ENCODE measurements at regions not wholly inside any gene's neighbourhood (a gene's known extent, or its start where the extent isn't known, plus 50 kb on each side); places are given as distances from the start of the nearest gene placed in this dataset.
A peak's percentile ranks its signal among the peaks of the same experiment; 100 is the strongest.

DNA sequence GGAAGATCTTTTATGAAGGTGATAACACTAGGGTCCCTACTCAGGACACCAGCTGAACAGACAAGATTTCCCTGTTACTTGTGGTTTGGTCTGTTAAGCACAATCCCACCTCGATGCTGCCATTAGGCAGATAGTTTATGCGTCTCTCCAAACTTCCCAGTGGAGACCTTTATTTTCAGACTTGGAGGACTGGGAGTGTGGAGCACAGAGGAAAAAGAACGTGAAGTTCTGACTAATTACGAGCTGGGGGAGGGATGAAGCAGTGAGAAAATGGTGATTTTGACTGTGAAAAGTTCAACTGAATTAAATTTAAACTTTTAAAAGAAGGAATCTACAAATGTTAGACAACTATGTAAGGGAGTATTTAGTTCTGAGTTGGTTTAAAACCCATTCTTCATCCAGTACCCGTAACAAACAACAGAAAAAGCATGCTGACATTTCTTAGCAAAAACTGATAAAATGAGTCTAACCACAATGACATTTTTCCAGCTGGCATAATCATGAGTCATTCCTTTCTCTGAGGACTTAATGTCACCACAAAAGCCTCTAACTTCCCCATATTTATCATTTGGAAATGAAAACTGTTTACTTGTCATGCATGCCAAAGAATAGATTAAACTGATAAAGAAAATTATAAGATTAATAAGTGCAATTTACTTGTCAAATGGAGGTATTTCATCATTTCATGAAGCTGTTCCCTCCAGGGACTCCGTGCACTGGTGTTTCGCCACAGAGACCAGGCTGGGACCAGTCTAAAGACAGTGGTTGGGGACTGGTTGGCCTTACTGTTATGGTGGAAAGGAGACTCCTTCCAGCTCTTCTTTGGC lies 113.3 kb upstream of the SSTR4 start:
- peak; percentile 18 for DNase-seq (ENCODE audit: low read depth)
- H3K4me3 ChIP-seq (ENCODE audit: low read depth, low read length), result no peak overlapping the region
- in situ Hi-C loops (cut with HindIII; ENCODE audit: low sequenced_read_pairs), result no loop called here
- no peak for TF ChIP-seq CTCF (IDR thresholded peaks at IDR 0.05; ENCODE audit: low read depth, low read length, missing control alignments)

DNA sequence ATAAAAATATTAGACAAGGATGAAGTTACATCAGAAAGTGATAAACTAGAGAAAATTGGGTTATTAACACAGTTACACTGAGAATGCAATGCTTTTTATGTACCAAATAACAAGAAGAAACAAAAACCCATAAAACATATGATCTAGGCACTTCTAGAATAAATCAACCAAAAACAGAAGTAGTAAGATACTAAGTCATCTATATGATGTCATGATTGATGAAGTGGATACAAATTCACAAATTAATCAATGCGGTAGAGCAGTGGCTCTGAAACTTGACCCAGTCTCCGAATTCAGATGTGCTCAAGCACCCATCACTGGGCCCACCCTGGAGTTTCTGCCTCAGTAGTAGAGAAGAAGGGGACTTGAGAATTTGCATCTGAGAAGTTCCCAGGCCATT lies 112.1 kb upstream of the SSTR4 start:
- no peak for DNase-seq (ENCODE audit: low read depth)
- in situ Hi-C loops (cut with HindIII; ENCODE audit: low sequenced_read_pairs), result no loop called here
- no peak for TF ChIP-seq CTCF (IDR thresholded peaks at IDR 0.05; ENCODE audit: low read depth, low read length, missing control alignments)
- no peak overlapping the region for H3K4me3 ChIP-seq (ENCODE audit: low read depth, low read length)

- in situ Hi-C loops (cut with HindIII; ENCODE audit: low sequenced_read_pairs), result no loop called here
- no peak overlapping the region for H3K4me3 ChIP-seq (ENCODE audit: low read depth, low read length)
- no peak for DNase-seq (ENCODE audit: low read depth)
- no peak for TF ChIP-seq CTCF (IDR thresholded peaks at IDR 0.05; ENCODE audit: low read depth, low read length, missing control alignments)
Observed at GRCh38 chr20:22924046-22924737, 110.9 kb upstream of the SSTR4 start.

DNA sequence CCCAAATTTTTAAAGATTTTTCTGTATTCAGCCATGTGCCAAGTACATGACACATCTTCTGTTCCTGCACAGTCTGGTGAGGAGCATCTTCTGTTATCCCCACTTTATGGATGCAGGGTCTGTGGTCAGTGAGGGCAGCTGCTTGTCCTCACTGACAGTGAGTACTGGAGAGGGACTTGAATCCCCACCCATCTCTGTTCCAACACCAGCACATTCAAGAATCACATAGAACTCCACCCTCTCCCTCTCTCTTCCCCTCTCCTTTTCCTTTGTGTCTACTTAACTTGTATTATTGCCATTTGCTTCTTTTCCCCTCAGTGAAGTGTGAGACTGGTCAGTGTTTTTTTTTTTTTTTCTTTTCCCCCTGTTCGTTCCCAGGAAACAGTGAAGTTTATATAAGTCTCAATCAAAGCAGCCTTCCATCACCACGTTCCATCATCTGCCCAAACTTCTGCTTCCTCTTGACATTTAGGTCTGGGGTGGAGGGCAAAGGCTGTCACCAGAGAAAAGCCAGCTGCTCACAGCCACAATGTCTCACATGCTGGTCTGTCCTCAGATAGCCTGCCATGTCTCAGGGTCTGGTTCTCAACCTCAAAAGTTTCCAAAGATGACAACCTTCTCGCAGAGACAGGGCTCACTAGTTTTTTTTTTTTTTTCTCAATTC lies 110.0 kb upstream of the SSTR4 start:
- no peak for TF ChIP-seq CTCF (IDR thresholded peaks at IDR 0.05; ENCODE audit: low read depth, low read length, missing control alignments)
- H3K4me3 ChIP-seq (ENCODE audit: low read depth, low read length), result no peak overlapping the region
- in situ Hi-C loops (cut with HindIII; ENCODE audit: low sequenced_read_pairs), result no loop called here
- DNase-seq (ENCODE audit: low read depth), result no peak

DNA sequence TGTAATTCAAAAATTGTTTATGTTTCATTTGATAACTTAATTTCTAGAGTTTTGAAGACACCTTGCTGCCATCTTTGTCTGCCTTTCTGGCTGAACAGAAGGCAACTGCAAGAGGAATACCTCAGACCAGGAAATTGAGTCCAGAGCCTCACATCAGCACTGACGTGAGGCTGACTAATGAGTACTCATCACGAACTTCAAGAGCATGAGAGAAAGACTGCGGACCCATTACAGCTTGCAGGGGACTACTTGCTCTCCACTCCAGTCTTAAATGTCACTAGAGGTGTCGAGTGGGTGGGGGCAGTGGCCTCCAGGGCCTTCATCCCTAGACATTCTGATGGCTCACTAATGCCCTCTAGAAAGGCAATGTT lies 109.5 kb upstream of the SSTR4 start:
- in situ Hi-C loops (cut with HindIII; ENCODE audit: low sequenced_read_pairs), result no loop called here
- TF ChIP-seq CTCF (IDR thresholded peaks at IDR 0.05; ENCODE audit: low read depth, low read length, missing control alignments), result no peak
- DNase-seq (ENCODE audit: low read depth), result no peak

GRCh38 chr20:22927537-22927936 lies 107.6 kb upstream of the SSTR4 start:
- in situ Hi-C loops (cut with HindIII; ENCODE audit: low sequenced_read_pairs), result no loop called here
- TF ChIP-seq CTCF (IDR thresholded peaks at IDR 0.05; ENCODE audit: low read depth, low read length, missing control alignments), result no peak
- no peak overlapping the region for H3K4me3 ChIP-seq (ENCODE audit: low read depth, low read length)
- no peak for DNase-seq (ENCODE audit: low read depth)

More for the DNA sequence above, 109.5 kb upstream of the SSTR4 start:
- no peak overlapping the region for H3K4me3 ChIP-seq (ENCODE audit: low read depth, low read length)
